ENCODE measurements at regions not wholly inside any gene's neighbourhood (a gene's known extent, or its start where the extent isn't known, plus 50 kb on each side); places are given as distances from the start of the nearest gene placed in this dataset.

DNA sequence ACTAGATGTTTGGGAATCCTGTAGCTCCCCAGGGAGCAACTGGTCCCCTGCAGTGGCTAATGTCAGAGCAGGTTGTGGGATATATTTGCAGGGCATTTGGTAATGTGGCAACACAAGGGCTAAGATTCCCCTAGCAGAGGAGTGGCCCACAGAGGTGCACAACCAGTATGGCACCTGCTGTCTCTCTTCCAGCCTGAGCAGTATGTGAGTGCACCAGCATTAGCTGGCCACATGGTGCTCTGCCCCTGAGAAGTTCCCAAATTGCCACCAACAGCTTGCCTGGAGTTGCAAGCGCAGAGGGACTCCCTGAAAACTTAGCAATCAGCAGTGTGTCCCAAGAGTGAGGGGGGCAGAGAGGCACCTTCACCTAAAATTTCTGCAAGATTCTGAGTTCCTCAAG, 53.2 kb upstream of the SNCAIP start:
- TF ChIP-seq, protein P1, sequence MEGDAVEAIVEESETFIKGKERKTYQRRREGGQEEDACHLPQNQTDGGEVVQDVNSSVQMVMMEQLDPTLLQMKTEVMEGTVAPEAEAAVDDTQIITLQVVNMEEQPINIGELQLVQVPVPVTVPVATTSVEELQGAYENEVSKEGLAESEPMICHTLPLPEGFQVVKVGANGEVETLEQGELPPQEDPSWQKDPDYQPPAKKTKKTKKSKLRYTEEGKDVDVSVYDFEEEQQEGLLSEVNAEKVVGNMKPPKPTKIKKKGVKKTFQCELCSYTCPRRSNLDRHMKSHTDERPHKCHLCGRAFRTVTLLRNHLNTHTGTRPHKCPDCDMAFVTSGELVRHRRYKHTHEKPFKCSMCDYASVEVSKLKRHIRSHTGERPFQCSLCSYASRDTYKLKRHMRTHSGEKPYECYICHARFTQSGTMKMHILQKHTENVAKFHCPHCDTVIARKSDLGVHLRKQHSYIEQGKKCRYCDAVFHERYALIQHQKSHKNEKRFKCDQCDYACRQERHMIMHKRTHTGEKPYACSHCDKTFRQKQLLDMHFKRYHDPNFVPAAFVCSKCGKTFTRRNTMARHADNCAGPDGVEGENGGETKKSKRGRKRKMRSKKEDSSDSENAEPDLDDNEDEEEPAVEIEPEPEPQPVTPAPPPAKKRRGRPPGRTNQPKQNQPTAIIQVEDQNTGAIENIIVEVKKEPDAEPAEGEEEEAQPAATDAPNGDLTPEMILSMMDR (IDR thresholded peaks at IDR 0.05; ENCODE audit: poor library complexity, severe bottlenecking): no peak
- H3K27me3 ChIP-seq (ENCODE audit: insufficient read depth, poor library complexity, severe bottlenecking): no peaks in the 10 kb centered on the region
- H3K4me3 ChIP-seq (ENCODE audit: severe bottlenecking): no peak overlapping the region
- H3K36me3 ChIP-seq (ENCODE audit: low read depth): no peaks in the 10 kb centered on the region
- no peak overlapping the region for H3K27ac ChIP-seq (ENCODE audit: poor library complexity, severe bottlenecking)
- no peak for ATAC-seq (ENCODE audit: low read depth)
- DNase-seq (ENCODE audit: low spot score): no peak
- H3K4me1 ChIP-seq (ENCODE audit: insufficient read depth, poor library complexity, severe bottlenecking): no peaks in the 10 kb centered on the region
- peaks cover 3% of the 10 kb centered on the region for H3K9me3 ChIP-seq (ENCODE audit: severe bottlenecking)

DNA sequence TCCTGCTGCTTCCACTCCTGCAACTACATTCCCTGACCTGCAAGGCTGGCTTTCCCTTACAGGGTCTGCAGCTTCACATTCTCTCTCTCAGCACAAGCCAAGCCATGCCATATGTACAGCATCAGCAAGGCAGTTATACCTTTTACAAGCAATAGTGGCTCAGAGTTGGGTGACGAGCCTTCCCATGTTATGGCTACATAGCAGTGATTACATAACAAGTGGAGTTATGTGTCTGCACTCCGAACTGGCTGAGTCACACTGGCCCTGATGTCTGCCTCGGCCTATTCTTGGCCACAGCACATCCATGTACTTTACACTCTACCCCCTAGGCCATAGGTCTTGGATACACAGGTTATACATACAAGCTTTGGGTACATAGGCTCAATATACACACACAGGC, 52.0 kb upstream of the SNCAIP start:
- TF ChIP-seq, protein P1 (IDR thresholded peaks at IDR 0.05; ENCODE audit: poor library complexity, severe bottlenecking): no peak
- peak; percentile 86 for ATAC-seq (ENCODE audit: low read depth)
- Histone ChIP-seq H3K9me3 (ENCODE audit: severe bottlenecking) (peaks cover 3% of the 10 kb centered on the region), H3K4me3 (ENCODE audit: severe bottlenecking) (no peak overlapping the region), H3K36me3 (ENCODE audit: low read depth) (no peaks in the 10 kb centered on the region), H3K27me3 (ENCODE audit: insufficient read depth, poor library complexity, severe bottlenecking) (no peaks in the 10 kb centered on the region), H3K4me1 (ENCODE audit: insufficient read depth, poor library complexity, severe bottlenecking) (no peaks in the 10 kb centered on the region), H3K27ac (ENCODE audit: poor library complexity, severe bottlenecking) (no peak overlapping the region)
- no peak for DNase-seq (ENCODE audit: low spot score)

DNA sequence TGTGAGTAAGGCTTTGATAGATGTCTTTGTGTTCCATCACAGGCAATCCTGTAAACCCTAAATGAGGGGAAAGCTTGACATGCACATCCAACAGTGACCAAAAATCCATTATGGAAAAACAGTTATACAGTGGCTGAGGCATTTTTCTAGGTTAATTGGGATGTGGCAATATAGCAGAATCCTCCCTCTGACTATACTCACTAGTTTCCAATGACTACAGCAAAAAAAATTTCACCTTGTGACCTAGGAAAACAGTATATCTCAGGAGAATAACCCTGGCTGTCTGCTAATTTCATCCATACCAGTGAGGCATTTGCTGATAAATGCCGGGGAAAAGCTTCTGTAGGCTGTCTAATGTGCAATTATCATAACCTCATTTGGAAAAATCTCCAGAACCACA, 49.9 kb upstream of the SNCAIP start:
- TF ChIP-seq, protein P1 (IDR thresholded peaks at IDR 0.05; ENCODE audit: poor library complexity, severe bottlenecking): no peak
- H3K4me1 ChIP-seq (ENCODE audit: insufficient read depth, poor library complexity, severe bottlenecking): no peaks in the 10 kb centered on the region
- H3K36me3 ChIP-seq (ENCODE audit: low read depth): no peaks in the 10 kb centered on the region
- no peaks in the 10 kb centered on the region for H3K9me3 ChIP-seq (ENCODE audit: severe bottlenecking)
- H3K27ac ChIP-seq (ENCODE audit: poor library complexity, severe bottlenecking): no peak overlapping the region
- no peaks in the 10 kb centered on the region for H3K27me3 ChIP-seq (ENCODE audit: insufficient read depth, poor library complexity, severe bottlenecking)
- no peak overlapping the region for H3K4me3 ChIP-seq (ENCODE audit: severe bottlenecking)
- ATAC-seq (ENCODE audit: low read depth) (peak; percentile 68), DNase-seq (ENCODE audit: low spot score) (no peak)

All from RWPE2 (cell line).